GM12892 (cell line): ENCODE measurements at regions not wholly inside any gene's neighbourhood (a gene's known extent, or its start where the extent isn't known, plus 50 kb on each side); places are given as distances from the start of the nearest gene placed in this dataset.
"Not testable (repeated sequence)": the region's sequence is repeated elsewhere in the genome, so short reads cannot be mapped to it uniquely, and the experiment has no call there.

ENCODE experiments used
- DNase-seq: peaks from one replicate; pipeline ENCODE4 v3.0.0; 2011; ENCODE audit not compliant: insufficient read length
- FAIRE-seq: peaks from 2 replicates; lab custom pipeline; 2011; peaks lifted over from hg19 to GRCh38; lab: Jason Lieb, UNC
- POLR2A ChIP-seq: IDR thresholded peaks from 2 replicates; pipeline ENCODE4 v1.6.1; 2011; ENCODE audit warnings: low read depth, low read length, control low read depth
- POLR2AphosphoS5 ChIP-seq: IDR thresholded peaks from 2 replicates; pipeline ENCODE4 v1.6.1; 2011; ENCODE audit warnings: low read depth, low read length, control low read depth
- TAF1 ChIP-seq: IDR thresholded peaks from 2 replicates; pipeline ENCODE4 v1.6.1; 2011; ENCODE audit warnings: low read depth, mild to moderate bottlenecking, control low read depth, low read length, borderline replicate concordance

GRCh38 chr5:119694284-119694683 lies 64.9 kb downstream of the FAM170A start:
- no peak for TF ChIP-seq POLR2AphosphoS5
- TF ChIP-seq TAF1, result no peak
- TF ChIP-seq POLR2A, result no peak
- FAIRE-seq (no peak), DNase-seq (no peak)

- FAIRE-seq (no peak), DNase-seq (no peak)
- TF ChIP-seq POLR2AphosphoS5, result no peak
- TF ChIP-seq POLR2A, result no peak
- TF ChIP-seq TAF1, result no peak
Measured at GRCh38 chr5:119706049-119706448, 76.7 kb downstream of the FAM170A start.

GRCh38 chr5:119708076-119708790 lies 78.9 kb downstream of the FAM170A start:
- no peak for FAIRE-seq
- no peak for DNase-seq
- TF ChIP-seq POLR2A (no peak), POLR2AphosphoS5 (no peak), TAF1 (no peak)

GRCh38 chr5:119721775-119722174 lies 92.4 kb downstream of the FAM170A start:
- TF ChIP-seq POLR2AphosphoS5 (no peak), TAF1 (no peak), POLR2A (no peak)
- no peak for FAIRE-seq
- no peak for DNase-seq

GRCh38 chr5:119725291-119725690 lies 95.9 kb downstream of the FAM170A start:
- FAIRE-seq, result not testable (repeated sequence)

GRCh38 chr5:119726544-119726943 lies 97.2 kb downstream of the FAM170A start:
- TF ChIP-seq POLR2A (no peak), POLR2AphosphoS5 (no peak), TAF1 (no peak)
- no peak for FAIRE-seq

More at GRCh38 chr5:119725291-119725690, 95.9 kb downstream of the FAM170A start:
- DNase-seq, result not testable (repeated sequence)

GRCh38 chr5:119740225-119740624 lies 110.9 kb downstream of the FAM170A start:
- FAIRE-seq (no peak), DNase-seq (no peak)

More at GRCh38 chr5:119726544-119726943, 97.2 kb downstream of the FAM170A start:
- no peak for DNase-seq

GRCh38 chr5:119741691-119742090 lies 112.3 kb downstream of the FAM170A start:
- FAIRE-seq (no peak), DNase-seq (no peak)
- TF ChIP-seq POLR2AphosphoS5 (no peak), TAF1 (no peak), POLR2A (no peak)

More at GRCh38 chr5:119740225-119740624, 110.9 kb downstream of the FAM170A start:
- no peak for TF ChIP-seq TAF1
- no peak for TF ChIP-seq POLR2AphosphoS5
- TF ChIP-seq POLR2A, result no peak

- no peak for TF ChIP-seq POLR2A
- TF ChIP-seq POLR2AphosphoS5, result no peak
- TF ChIP-seq TAF1, result no peak
- FAIRE-seq (no peak), DNase-seq (no peak)
Measured at GRCh38 chr5:119742311-119742710, 113.0 kb downstream of the FAM170A start.

- FAIRE-seq, result peak; percentile 79
- DNase-seq, result no peak
- TF ChIP-seq POLR2A (no peak), TAF1 (no peak), POLR2AphosphoS5 (no peak)
Measured at GRCh38 chr5:119743927-119744326, 114.6 kb downstream of the FAM170A start.

GRCh38 chr5:119745976-119746375 lies 116.6 kb downstream of the FAM170A start:
- no peak for TF ChIP-seq POLR2AphosphoS5
- FAIRE-seq (no peak), DNase-seq (no peak)

GRCh38 chr5:119746984-119747383 lies 117.6 kb downstream of the FAM170A start:
- FAIRE-seq, result no peak
- DNase-seq, result no peak
- TF ChIP-seq TAF1 (no peak), POLR2AphosphoS5 (no peak), POLR2A (no peak)
